Duodenal mucosa (tissue), 2 donors: ENCODE measurements at regions not wholly inside any gene's neighbourhood (a gene's known extent, or its start where the extent isn't known, plus 50 kb on each side); places are given as distances from the start of the nearest gene placed in this dataset.

Experiments used
- H3K27ac ChIP-seq: one replicate; pipeline ENCODE4 v1.7.0; 2013; ENCODE audit warnings: low read depth, low read length
- H3K27me3 ChIP-seq, 2 donors: one replicate each; pipeline ENCODE4 v1.7.0; 2013; ENCODE audit warnings: low read length in 2 of 2, control low read depth in 1 of 2; ENCODE audit not compliant: insufficient read depth in 2 of 2, control insufficient read depth in 1 of 2
- H3K36me3 ChIP-seq, 2 donors: one replicate each; pipeline ENCODE4 v1.7.0; 2013; ENCODE audit warnings: low read length in 2 of 2, control low read depth in 1 of 2; ENCODE audit not compliant: insufficient read depth in 2 of 2, control insufficient read depth in 1 of 2
- H3K4me1 ChIP-seq, 2 donors: one replicate each; pipeline ENCODE4 v1.7.0; 2013; ENCODE audit warnings: low read length in 2 of 2, control low read depth in 1 of 2; ENCODE audit not compliant: insufficient read depth in 2 of 2, control insufficient read depth in 1 of 2
- H3K4me3 ChIP-seq, 2 donors: one replicate each; pipeline ENCODE4 v1.7.0; 2013; ENCODE audit warnings: low read length in 2 of 2, low read depth in 1 of 2
- H3K9ac ChIP-seq, 2 donors: one replicate each; pipeline ENCODE4 v1.7.0; 2013; ENCODE audit warnings: low read length in 2 of 2, low read depth in 1 of 2
- H3K9me3 ChIP-seq, 2 donors: one replicate each; pipeline ENCODE4 v1.7.0; 2013; ENCODE audit warnings: low read length in 2 of 2, control low read depth in 1 of 2; ENCODE audit not compliant: control insufficient read depth in 1 of 2

DNA sequence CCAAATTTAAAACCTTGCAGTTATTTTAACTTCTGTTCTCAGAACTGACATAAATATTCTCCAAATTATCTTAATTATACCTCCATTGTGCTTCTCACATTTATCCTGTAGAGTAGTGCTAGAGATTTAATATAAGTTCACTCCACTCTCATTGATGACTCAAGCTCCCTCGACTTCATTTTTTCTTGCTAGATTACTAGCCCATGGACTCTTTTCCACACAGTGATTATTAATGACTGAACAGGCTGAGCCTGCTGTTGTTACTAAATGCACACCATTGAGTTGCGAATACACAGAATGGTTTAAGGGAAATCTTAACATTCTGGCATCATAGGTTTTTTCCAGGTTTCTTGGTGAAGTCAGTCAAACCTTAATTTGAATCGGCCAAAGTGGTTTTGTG lies 179.5 kb upstream of the AKR1E2 start:
- Histone ChIP-seq H3K27ac (no peak overlapping the region), H3K27me3 (no peaks in the 10 kb centered on the region), H3K9ac (no peak overlapping the region), H3K4me3 (no peak overlapping the region), H3K9me3 (no peaks in the 10 kb centered on the region), H3K36me3 (no peaks in the 10 kb centered on the region), H3K4me1 (no peaks in the 10 kb centered on the region)

DNA sequence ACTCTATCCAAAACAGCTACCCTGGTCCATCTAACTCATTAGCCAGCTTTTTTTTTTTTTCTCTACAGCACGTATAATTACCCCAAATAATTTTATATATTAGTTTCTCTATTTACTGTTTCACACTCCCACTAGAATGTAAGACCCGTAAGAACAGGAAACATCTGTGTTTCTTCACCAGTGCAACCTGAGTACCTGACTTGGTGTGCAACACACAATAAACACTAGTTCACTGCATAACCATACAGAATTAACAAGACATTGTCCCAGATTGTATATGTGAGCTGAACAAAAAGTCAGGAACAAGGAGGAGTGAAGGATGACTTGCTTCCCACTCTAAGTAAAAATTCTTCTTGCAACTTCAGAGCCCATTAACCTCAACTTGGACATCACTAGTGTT lies 180.2 kb upstream of the AKR1E2 start:
- Histone ChIP-seq H3K9ac (no peak overlapping the region), H3K27ac (no peak overlapping the region), H3K4me1 (no peaks in the 10 kb centered on the region), H3K9me3 (no peaks in the 10 kb centered on the region), H3K36me3 (no peaks in the 10 kb centered on the region), H3K27me3 (no peaks in the 10 kb centered on the region), H3K4me3 (no peak overlapping the region)

DNA sequence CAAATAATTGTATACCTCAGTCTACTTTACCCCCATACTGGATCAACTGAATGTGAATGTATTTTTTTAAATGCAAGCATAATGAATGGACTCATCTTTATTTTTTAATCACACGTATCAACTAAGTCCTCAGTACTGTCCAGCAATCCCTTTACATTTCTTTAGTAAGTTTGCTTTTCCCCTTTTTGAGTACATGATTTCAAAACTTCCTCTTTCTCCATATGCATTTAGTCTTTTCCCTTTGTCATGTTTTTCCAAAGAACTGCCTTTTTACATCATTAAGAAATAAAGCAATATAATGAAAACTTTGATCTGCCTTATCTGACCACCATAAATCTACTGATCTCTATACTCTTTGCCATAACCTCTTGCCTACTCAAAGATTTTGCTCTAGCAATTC lies 182.5 kb upstream of the AKR1E2 start:
- no peak overlapping the region for H3K27ac ChIP-seq

DNA sequence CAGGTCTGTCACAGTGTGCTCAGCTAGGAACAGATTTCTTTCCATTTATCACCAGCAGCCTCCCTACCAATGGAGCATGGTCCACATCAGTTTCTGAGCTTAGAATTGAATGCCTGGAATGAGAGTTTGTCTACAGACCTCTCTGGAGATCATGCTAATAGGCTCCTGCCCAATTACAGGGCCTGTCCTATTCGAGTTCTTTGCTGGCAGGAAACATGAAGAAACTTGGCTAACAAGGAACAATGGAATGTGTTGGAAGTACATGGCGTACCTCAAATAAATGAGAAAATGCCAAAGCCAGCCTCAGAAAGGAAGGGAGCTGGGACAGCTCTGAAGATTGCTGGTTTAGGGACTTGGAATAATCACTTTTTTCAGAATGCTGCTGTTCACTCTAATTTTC lies 186.0 kb upstream of the AKR1E2 start:
- Histone ChIP-seq H3K4me3 (no peak overlapping the region), H3K36me3 (no peaks in the 10 kb centered on the region), H3K27ac (no peak overlapping the region), H3K9me3 (no peaks in the 10 kb centered on the region), H3K4me1 (no peaks in the 10 kb centered on the region), H3K27me3 (peaks cover 0 to 5% of the 10 kb centered on the region in 2 donors), H3K9ac (no peak overlapping the region)

More for the DNA sequence above, 182.5 kb upstream of the AKR1E2 start:
- Histone ChIP-seq H3K9me3 (no peaks in the 10 kb centered on the region), H3K27me3 (no peaks in the 10 kb centered on the region), H3K4me1 (no peaks in the 10 kb centered on the region), H3K4me3 (no peak overlapping the region), H3K36me3 (no peaks in the 10 kb centered on the region), H3K9ac (no peak overlapping the region)

- Histone ChIP-seq H3K4me1 (no peaks in the 10 kb centered on the region), H3K4me3 (no peak overlapping the region), H3K9me3 (no peaks in the 10 kb centered on the region), H3K36me3 (no peaks in the 10 kb centered on the region), H3K9ac (no peak overlapping the region), H3K27me3 (peaks cover 0 to 5% of the 10 kb centered on the region in 2 donors), H3K27ac (no peak overlapping the region)
Measured at GRCh38 chr10:4638099-4638498, 187.9 kb upstream of the AKR1E2 start.

DNA sequence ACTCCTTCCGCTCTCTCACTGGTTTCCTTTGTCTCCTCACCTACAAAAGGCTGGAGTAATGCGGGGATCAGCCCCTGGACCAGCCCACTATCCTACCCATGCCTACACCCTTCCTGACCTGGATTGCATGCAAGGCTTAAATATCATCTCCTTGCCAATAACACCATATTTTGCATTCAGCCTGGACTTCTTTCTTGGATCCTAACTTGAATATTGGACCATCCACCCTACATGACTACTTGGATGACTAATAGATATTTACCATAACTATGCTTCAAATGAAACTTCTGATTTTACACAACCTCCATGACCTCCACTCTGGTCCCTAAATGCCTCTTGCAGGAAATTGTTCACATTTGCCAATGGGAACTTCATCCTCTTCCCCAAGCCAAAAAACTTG lies 188.3 kb upstream of the AKR1E2 start:
- Histone ChIP-seq H3K27ac (no peak overlapping the region), H3K9ac (no peak overlapping the region), H3K4me1 (no peaks in the 10 kb centered on the region), H3K4me3 (no peak overlapping the region), H3K27me3 (peaks cover 0 to 5% of the 10 kb centered on the region in 2 donors), H3K9me3 (no peaks in the 10 kb centered on the region), H3K36me3 (no peaks in the 10 kb centered on the region)

DNA sequence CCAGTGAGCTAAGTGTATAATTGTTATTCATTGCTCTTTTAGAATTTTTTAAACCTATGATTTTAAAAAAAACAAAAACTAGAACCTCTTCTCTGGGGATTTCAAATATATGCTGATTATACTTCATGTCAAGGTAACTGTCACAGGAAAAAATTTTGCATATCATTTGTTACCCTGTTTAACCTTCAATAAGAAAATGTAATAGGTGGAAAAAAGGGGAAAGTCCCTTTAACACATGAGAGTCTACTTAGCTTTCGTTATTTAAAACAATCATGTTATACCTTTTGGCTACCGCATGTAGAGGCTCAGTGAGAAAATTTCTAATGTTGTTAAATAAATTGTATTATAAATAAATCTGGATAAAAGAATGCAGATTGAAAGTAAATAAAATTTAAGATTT lies 190.1 kb upstream of the AKR1E2 start:
- no peak overlapping the region for H3K4me3 ChIP-seq
- H3K9me3 ChIP-seq, result no peaks in the 10 kb centered on the region
- peaks cover 0 to 5% of the 10 kb centered on the region in 2 donors for H3K27me3 ChIP-seq
- no peak overlapping the region for H3K27ac ChIP-seq
- no peak overlapping the region for H3K9ac ChIP-seq
- H3K36me3 ChIP-seq, result no peaks in the 10 kb centered on the region
- no peaks in the 10 kb centered on the region for H3K4me1 ChIP-seq

DNA sequence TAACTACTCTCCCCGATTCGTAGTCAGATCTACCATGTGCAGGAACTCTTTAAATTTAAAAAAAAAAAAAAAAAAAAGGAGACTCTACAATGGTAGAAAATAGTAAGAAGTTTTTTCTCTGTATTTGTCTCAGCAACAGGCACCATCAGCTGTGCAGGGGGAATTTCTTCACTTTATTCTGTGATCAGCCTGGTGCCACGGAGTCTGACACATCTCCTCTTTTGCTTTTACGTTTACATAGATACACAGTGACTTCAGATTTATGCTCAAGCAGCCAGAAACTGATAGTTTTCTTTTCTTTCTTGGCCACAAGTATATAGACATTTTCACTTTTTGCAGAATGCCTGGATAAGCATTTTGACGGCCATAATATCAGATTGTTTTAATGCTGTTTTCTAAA lies 190.6 kb upstream of the AKR1E2 start:
- Histone ChIP-seq H3K4me1 (no peaks in the 10 kb centered on the region), H3K9me3 (no peaks in the 10 kb centered on the region), H3K27me3 (peaks cover 0 to 5% of the 10 kb centered on the region in 2 donors), H3K27ac (no peak overlapping the region), H3K36me3 (no peaks in the 10 kb centered on the region), H3K9ac (no peak overlapping the region), H3K4me3 (no peak overlapping the region)

DNA sequence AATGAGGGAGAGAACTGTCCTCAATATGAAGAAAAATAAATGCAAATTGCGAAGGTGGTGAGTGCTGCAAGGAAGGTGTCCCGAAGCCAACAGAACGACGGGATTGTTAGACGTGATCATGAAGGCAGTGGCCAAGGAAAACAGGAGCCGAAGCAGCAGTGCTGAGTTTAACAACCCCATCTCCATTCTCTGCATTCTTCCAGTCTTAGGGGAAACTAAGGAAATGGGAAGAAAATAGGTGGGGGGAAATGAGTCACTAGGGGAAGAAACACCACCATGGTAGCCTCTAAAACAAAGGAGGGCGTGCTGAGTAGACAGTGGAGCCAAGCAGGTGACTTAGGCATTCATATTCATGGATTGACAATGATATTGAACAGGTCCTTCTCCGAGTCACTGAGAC lies 192.2 kb upstream of the AKR1E2 start:
- Histone ChIP-seq H3K27ac (no peak overlapping the region), H3K4me3 (no peak overlapping the region), H3K9me3 (no peaks in the 10 kb centered on the region), H3K4me1 (no peaks in the 10 kb centered on the region), H3K9ac (no peak overlapping the region), H3K36me3 (no peaks in the 10 kb centered on the region), H3K27me3 (peaks cover 0 to 5% of the 10 kb centered on the region in 2 donors)

DNA sequence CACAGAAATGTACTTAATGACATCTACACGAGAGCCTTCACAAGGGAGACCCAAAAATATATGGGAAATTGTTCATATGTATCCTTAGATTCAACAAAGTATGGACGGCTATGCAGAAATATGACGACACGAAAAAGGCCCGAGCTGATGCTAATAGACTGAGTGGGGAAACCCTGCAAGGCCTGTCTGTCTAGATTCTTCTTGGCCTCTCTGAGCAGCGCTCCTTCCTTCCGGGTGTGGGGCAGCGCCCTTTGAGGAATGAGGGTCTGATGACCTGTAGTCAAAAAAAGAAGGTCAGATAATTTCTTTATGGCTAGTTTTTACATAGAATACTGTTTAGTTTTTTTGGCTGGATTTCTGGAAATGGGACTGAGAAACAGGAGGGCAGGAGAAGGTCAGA lies 192.8 kb upstream of the AKR1E2 start:
- Histone ChIP-seq H3K27ac (no peak overlapping the region), H3K9me3 (no peaks in the 10 kb centered on the region), H3K9ac (no peak overlapping the region), H3K4me1 (no peaks in the 10 kb centered on the region), H3K4me3 (no peak overlapping the region), H3K36me3 (no peaks in the 10 kb centered on the region), H3K27me3 (peaks cover 0 to 5% of the 10 kb centered on the region in 2 donors)

DNA sequence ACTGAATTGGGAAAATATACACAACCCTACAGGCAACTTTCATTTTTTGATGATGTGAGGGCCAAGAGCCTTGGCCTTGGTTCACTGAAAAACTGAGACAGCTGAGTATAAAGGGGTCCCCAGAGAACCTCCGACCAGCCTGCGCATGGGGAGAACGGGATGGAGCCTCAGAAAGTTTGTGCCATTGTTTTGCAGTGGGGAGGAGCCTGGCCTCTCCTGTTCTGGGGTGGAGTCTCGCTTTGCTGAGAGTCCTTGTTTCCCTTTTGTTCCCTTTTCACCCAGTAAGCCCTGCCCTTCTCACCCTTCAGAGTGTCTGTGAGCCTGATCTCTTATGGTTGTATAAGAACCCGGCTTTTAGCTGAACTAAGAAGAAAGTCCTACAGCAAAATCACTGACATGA lies 193.2 kb upstream of the AKR1E2 start:
- H3K36me3 ChIP-seq, result no peaks in the 10 kb centered on the region
- H3K27me3 ChIP-seq, result peaks cover 0 to 5% of the 10 kb centered on the region in 2 donors

More for the DNA sequence above, 193.2 kb upstream of the AKR1E2 start:
- no peak overlapping the region for H3K9ac ChIP-seq
- no peaks in the 10 kb centered on the region for H3K4me1 ChIP-seq
- H3K27ac ChIP-seq, result no peak overlapping the region
- no peak overlapping the region for H3K4me3 ChIP-seq
- no peaks in the 10 kb centered on the region for H3K9me3 ChIP-seq
